ENCODE measurements at regions not wholly inside any gene's neighbourhood (a gene's known extent, or its start where the extent isn't known, plus 50 kb on each side); places are given as distances from the start of the nearest gene placed in this dataset.

DNA sequence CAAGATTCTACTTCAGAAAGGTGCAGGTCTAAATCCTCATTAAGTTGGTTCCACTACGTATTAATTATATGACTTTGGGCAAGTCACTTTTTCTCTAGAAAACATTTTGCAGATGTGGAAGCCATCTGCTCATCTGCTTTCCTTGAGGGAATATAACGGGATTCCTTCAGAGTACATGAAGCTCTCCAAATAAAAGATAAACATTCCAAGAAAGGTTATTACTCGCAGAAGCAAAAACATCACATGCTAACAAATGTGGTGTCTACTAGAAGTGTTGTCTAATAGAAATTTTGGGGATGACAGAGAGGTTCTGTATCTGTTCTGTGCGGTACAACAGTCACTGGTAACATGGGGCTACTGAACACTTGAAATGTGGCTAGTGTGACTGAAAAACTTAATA is 60.2 kb downstream of the NIBAN1 start:
- Histone ChIP-seq H4K20me1 (ENCODE audit: control insufficient read depth, insufficient read depth) (no peaks in the 10 kb centered on the region), H3K4me3 (no peak overlapping the region), H3K4me1 (ENCODE audit: control insufficient read depth, insufficient read depth, low read length) (0 out of 2 replicates have a peak, but pooled peaks cover 3% of the 10 kb centered on the region), H3K79me2 (ENCODE audit: control insufficient read depth, insufficient read depth, low read length) (no peaks in the 10 kb centered on the region; the same call in 1 of the 2 replicates), H3K27me3 (replicated peaks in 1 of 2; ENCODE audit: control insufficient read depth in 2 of 2, insufficient read depth in 2 of 2, low read length in 1 of 2) (no peaks in the 10 kb centered on the region), H3K4me2 (ENCODE audit: control insufficient read depth, insufficient read depth) (no peak overlapping the region), H3K9me3 (replicated peaks; ENCODE audit: control insufficient read depth, insufficient read depth, low read length) (no peaks in the 10 kb centered on the region), H3K36me3 (ENCODE audit: control insufficient read depth in 2 of 2, insufficient read depth in 2 of 2, low read length in 1 of 2) (no peaks in the 10 kb centered on the region), H3K27ac (ENCODE audit: control insufficient read depth, insufficient read depth) (no peak overlapping the region), H3K9ac (ENCODE audit: control insufficient read depth, insufficient read depth, low read length) (no peak overlapping the region), H2AFZ (ENCODE audit: control insufficient read depth, low read depth, low read length) (no peak overlapping the region)
- FAIRE-seq, result no peak
- no peak for TF ChIP-seq PAX8 (IDR thresholded peaks at IDR 0.05)
- no peak for TF ChIP-seq ZNF384 (IDR thresholded peaks at IDR 0.05; ENCODE audit: borderline replicate concordance, low read depth, low read length)
- no peak for TF ChIP-seq MYB (IDR thresholded peaks at IDR 0.05; ENCODE audit: borderline replicate concordance, low read depth, low read length)
- TF ChIP-seq, protein P1, sequence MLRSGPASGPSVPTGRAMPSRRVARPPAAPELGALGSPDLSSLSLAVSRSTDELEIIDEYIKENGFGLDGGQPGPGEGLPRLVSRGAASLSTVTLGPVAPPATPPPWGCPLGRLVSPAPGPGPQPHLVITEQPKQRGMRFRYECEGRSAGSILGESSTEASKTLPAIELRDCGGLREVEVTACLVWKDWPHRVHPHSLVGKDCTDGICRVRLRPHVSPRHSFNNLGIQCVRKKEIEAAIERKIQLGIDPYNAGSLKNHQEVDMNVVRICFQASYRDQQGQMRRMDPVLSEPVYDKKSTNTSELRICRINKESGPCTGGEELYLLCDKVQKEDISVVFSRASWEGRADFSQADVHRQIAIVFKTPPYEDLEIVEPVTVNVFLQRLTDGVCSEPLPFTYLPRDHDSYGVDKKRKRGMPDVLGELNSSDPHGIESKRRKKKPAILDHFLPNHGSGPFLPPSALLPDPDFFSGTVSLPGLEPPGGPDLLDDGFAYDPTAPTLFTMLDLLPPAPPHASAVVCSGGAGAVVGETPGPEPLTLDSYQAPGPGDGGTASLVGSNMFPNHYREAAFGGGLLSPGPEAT (IDR thresholded peaks at IDR 0.05; ENCODE audit: low read depth), result no peak
- WGBS (ENCODE audit: insufficient coverage, insufficient replicate concordance, low lambda C conversion rate, missing lambda C conversion rate), result 95% methylated on average over 4 of the region's 4 CpGs
- no TSS peak for BruUV-seq (replicated peaks)
- no peak for ATAC-seq
- ChIA-PET POLR2A (no interaction called here), RAD21 (ENCODE audit: unreplicated experiment) (no interaction called here), CTCF (no interaction called here), SMC1A (ENCODE audit: uncharacterized antibody, unreplicated experiment) (no interaction called here)
- in situ Hi-C loops (cut with MboI), result no loop called here
- intact Hi-C loops (cut with micrococcal nuclease; ENCODE audit: unreplicated experiment), result no loop called here
- no peak for DNase-seq (ENCODE audit: low read depth, low spot score)

GRCh38 chr1:184912392-184912791 is 61.9 kb downstream of the NIBAN1 start:
- in situ Hi-C loops (cut with MboI) (no loop called here), intact Hi-C loops (cut with micrococcal nuclease; ENCODE audit: unreplicated experiment) (no loop called here)
- no peaks in the 10 kb centered on the region for H3K4me1 ChIP-seq (ENCODE audit: control insufficient read depth, insufficient read depth, low read length)
- H3K4me2 ChIP-seq (ENCODE audit: control insufficient read depth, insufficient read depth), result no peak overlapping the region
- H3K79me2 ChIP-seq (ENCODE audit: control insufficient read depth, insufficient read depth, low read length), result no peaks in the 10 kb centered on the region
- ChIA-PET POLR2A (no interaction called here), SMC1A (ENCODE audit: uncharacterized antibody, unreplicated experiment) (interaction anchor here (1.0 to 1.1 kb wide), 2 partner anchors 10 to 107 kb away, joined by 3 to 4 read pairs; no protein-coding TSS in a partner anchor), CTCF (interaction anchor here (0.8 to 1.7 kb wide), 3 partner anchors 23 to 107 kb away, joined by 3 to 4 read pairs (median 4); no protein-coding TSS in a partner anchor), RAD21 (ENCODE audit: unreplicated experiment) (no interaction called here)
- WGBS (ENCODE audit: insufficient coverage, insufficient replicate concordance, low lambda C conversion rate, missing lambda C conversion rate), result 90% methylated on average over 3 of the region's 3 CpGs
- no TSS peak for BruUV-seq (replicated peaks)
- no peak overlapping the region for H3K4me3 ChIP-seq
- no peak overlapping the region for H3K9ac ChIP-seq (ENCODE audit: control insufficient read depth, insufficient read depth, low read length)
- no peak for DNase-seq (ENCODE audit: low read depth, low spot score)
- no peaks in the 10 kb centered on the region for H3K27me3 ChIP-seq (replicated peaks in 1 of 2; ENCODE audit: control insufficient read depth in 2 of 2, insufficient read depth in 2 of 2, low read length in 1 of 2)
- H2AFZ ChIP-seq (ENCODE audit: control insufficient read depth, low read depth, low read length), result no peak overlapping the region
- no peak for FAIRE-seq
- ATAC-seq, result no peak
- no peaks in the 10 kb centered on the region for H3K36me3 ChIP-seq (ENCODE audit: control insufficient read depth in 2 of 2, insufficient read depth in 2 of 2, low read length in 1 of 2)
- no peak overlapping the region for H3K27ac ChIP-seq (ENCODE audit: control insufficient read depth, insufficient read depth)
- no peaks in the 10 kb centered on the region for H4K20me1 ChIP-seq (ENCODE audit: control insufficient read depth, insufficient read depth)
- TF ChIP-seq BMI1 (IDR thresholded peaks at IDR 0.05; ENCODE audit: borderline replicate concordance) (no peak), YBX1 (IDR thresholded peaks at IDR 0.05) (no peak), SREBF1 (IDR thresholded peaks at IDR 0.05; ENCODE audit: low read length) (no peak), FOS (IDR thresholded peaks at IDR 0.05; ENCODE audit: borderline replicate concordance, extremely low read depth, insufficient read length) (no peak), SIX5 (IDR thresholded peaks at IDR 0.05; ENCODE audit: low read depth, low read length, severe bottlenecking) (no peak)
- TF ChIP-seq, protein P2, sequence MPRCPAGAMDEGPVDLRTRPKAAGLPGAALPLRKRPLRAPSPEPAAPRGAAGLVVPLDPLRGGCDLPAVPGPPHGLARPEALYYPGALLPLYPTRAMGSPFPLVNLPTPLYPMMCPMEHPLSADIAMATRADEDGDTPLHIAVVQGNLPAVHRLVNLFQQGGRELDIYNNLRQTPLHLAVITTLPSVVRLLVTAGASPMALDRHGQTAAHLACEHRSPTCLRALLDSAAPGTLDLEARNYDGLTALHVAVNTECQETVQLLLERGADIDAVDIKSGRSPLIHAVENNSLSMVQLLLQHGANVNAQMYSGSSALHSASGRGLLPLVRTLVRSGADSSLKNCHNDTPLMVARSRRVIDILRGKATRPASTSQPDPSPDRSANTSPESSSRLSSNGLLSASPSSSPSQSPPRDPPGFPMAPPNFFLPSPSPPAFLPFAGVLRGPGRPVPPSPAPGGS (IDR thresholded peaks at IDR 0.05; ENCODE audit: borderline replicate concordance, insufficient read depth, low read depth, low read length, poor library complexity, severe bottlenecking), result no peak
- TF ChIP-seq, protein P3, sequence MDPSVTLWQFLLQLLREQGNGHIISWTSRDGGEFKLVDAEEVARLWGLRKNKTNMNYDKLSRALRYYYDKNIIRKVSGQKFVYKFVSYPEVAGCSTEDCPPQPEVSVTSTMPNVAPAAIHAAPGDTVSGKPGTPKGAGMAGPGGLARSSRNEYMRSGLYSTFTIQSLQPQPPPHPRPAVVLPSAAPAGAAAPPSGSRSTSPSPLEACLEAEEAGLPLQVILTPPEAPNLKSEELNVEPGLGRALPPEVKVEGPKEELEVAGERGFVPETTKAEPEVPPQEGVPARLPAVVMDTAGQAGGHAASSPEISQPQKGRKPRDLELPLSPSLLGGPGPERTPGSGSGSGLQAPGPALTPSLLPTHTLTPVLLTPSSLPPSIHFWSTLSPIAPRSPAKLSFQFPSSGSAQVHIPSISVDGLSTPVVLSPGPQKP (IDR thresholded peaks at IDR 0.05; ENCODE audit: low read depth, low read length), result no peak
- no peaks in the 10 kb centered on the region for H3K9me3 ChIP-seq (replicated peaks; ENCODE audit: control insufficient read depth, insufficient read depth, low read length)

Data from GM12878 (cell line).